ENCODE measurements at regions not wholly inside any gene's neighbourhood (a gene's known extent, or its start where the extent isn't known, plus 50 kb on each side); places are given as distances from the start of the nearest gene placed in this dataset.

GRCh38 chr1:71203241-71203640 is 122.4 kb upstream of the ZRANB2 start:
- ATAC-seq: no peak
- intact Hi-C loops (cut with DNase I, micrococcal nuclease): no loop called here
- no peak for DNase-seq

- ATAC-seq (no peak), DNase-seq (no peak)
- intact Hi-C loops (cut with DNase I, micrococcal nuclease): no loop called here
Measured at GRCh38 chr1:71200503-71200902, 119.7 kb upstream of the ZRANB2 start.

- intact Hi-C loops (cut with DNase I, micrococcal nuclease): loop anchor here in 1 of 2 donors (10.0 kb wide), 1 partner anchor 328 kb away; no protein-coding TSS in a partner anchor
- ATAC-seq (peak; percentile 57), DNase-seq (no peak)
Measured at GRCh38 chr1:71196685-71197084, 115.8 kb upstream of the ZRANB2 start.

- ATAC-seq (no peak), DNase-seq (no peak)
- intact Hi-C loops (cut with DNase I, micrococcal nuclease): loop anchor here in 1 of 2 donors (10.0 kb wide), 1 partner anchor 332 kb away; no protein-coding TSS in a partner anchor
Measured at GRCh38 chr1:71193153-71193552, 112.3 kb upstream of the ZRANB2 start.

GRCh38 chr1:71191520-71191919 is 110.7 kb upstream of the ZRANB2 start:
- no peak for ATAC-seq

GRCh38 chr1:71190843-71191242 is 110.0 kb upstream of the ZRANB2 start:
- intact Hi-C loops (cut with DNase I, micrococcal nuclease): loop anchor here in 1 of 2 donors (10.0 kb wide), 1 partner anchor 334 kb away; no protein-coding TSS in a partner anchor
- DNase-seq (no peak), ATAC-seq (no peak)

More at GRCh38 chr1:71191520-71191919, 110.7 kb upstream of the ZRANB2 start:
- intact Hi-C loops (cut with DNase I, micrococcal nuclease): loop anchor here in 1 of 2 donors (10.0 kb wide), 1 partner anchor 333 kb away; no protein-coding TSS in a partner anchor
- no peak for DNase-seq

- intact Hi-C loops (cut with DNase I, micrococcal nuclease): no loop called here
- DNase-seq (no peak), ATAC-seq (no peak)
Measured at GRCh38 chr1:71184410-71184809, 103.6 kb upstream of the ZRANB2 start.

GRCh38 chr1:71179997-71180396 is 99.2 kb upstream of the ZRANB2 start:
- ATAC-seq (peak; percentile 89), DNase-seq (no peak)
- intact Hi-C loops (cut with DNase I, micrococcal nuclease): no loop called here

GRCh38 chr1:71170925-71171324 is 90.1 kb upstream of the ZRANB2 start:
- no peak for ATAC-seq
- no peak for DNase-seq
- intact Hi-C loops (cut with DNase I, micrococcal nuclease): no loop called here

GRCh38 chr1:71167505-71167904 is 86.7 kb upstream of the ZRANB2 start:
- no peak for DNase-seq
- ATAC-seq: no peak
- intact Hi-C loops (cut with DNase I, micrococcal nuclease): no loop called here

GRCh38 chr1:71166178-71167173 is 85.6 kb upstream of the ZRANB2 start:
- ATAC-seq (no peak), DNase-seq (no peak)
- intact Hi-C loops (cut with DNase I, micrococcal nuclease): no loop called here

- DNase-seq: no peak
- peak; percentile 88 for ATAC-seq
- intact Hi-C loops (cut with DNase I, micrococcal nuclease): no loop called here
Measured at GRCh38 chr1:71157715-71158114, 76.9 kb upstream of the ZRANB2 start.

- ATAC-seq (peak; percentile 62), DNase-seq (peak in 1 of 2 donors; percentile 8)
- intact Hi-C loops (cut with DNase I, micrococcal nuclease): no loop called here
Measured at GRCh38 chr1:71157151-71157550, 76.3 kb upstream of the ZRANB2 start.

- no peak for ATAC-seq
- intact Hi-C loops (cut with DNase I, micrococcal nuclease): no loop called here
Measured at GRCh38 chr1:71156590-71156989, 75.8 kb upstream of the ZRANB2 start.

GRCh38 chr1:71154429-71154828 is 73.6 kb upstream of the ZRANB2 start:
- DNase-seq: no peak
- intact Hi-C loops (cut with DNase I, micrococcal nuclease): no loop called here
- ATAC-seq: no peak

More at GRCh38 chr1:71156590-71156989, 75.8 kb upstream of the ZRANB2 start:
- DNase-seq: no peak

- intact Hi-C loops (cut with DNase I, micrococcal nuclease): no loop called here
- DNase-seq (no peak), ATAC-seq (no peak)
Measured at GRCh38 chr1:71153826-71154225, 73.0 kb upstream of the ZRANB2 start.

- DNase-seq (no peak), ATAC-seq (peak; percentile 69)
Measured at GRCh38 chr1:71147637-71148360, 67.0 kb upstream of the ZRANB2 start.

GRCh38 chr1:71135571-71135970 is 54.7 kb upstream of the ZRANB2 start:
- ATAC-seq: no peak
- intact Hi-C loops (cut with DNase I, micrococcal nuclease): no loop called here

More at GRCh38 chr1:71147637-71148360, 67.0 kb upstream of the ZRANB2 start:
- intact Hi-C loops (cut with DNase I, micrococcal nuclease): no loop called here

More at GRCh38 chr1:71135571-71135970, 54.7 kb upstream of the ZRANB2 start:
- no peak for DNase-seq
